ENCODE measurements at regions not wholly inside any gene's neighbourhood (a gene's known extent, or its start where the extent isn't known, plus 50 kb on each side); places are given as distances from the start of the nearest gene placed in this dataset.

DNA sequence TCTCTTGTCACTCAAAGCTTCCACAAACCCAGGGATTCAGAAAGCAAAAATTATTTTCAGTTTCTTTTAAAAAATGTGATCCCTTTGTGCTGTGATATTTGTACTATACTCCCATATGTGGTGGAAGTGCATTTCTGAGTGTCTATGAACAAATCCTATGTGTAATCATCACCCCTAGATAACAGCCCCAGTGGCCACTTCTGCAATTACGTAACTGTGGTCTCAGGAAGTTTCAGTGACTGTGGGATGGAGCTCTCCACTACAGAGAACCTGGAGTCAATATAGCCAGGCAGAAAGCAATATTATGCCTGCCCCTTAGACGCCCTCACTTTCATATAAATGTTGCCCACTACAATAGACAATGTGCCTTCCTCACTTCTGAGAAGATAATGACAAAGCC, 1101.7 kb upstream of the GHITM start:
- FAIRE-seq = no peak

GRCh38 chr10:83038631-83039030, 1100.7 kb upstream of the GHITM start:
- no peak overlapping the region for H3K9ac ChIP-seq (ENCODE audit: low read length in 3 of 3)
- H3K4me1 ChIP-seq (ENCODE audit: control insufficient read depth in 2 of 3, insufficient read depth in 2 of 3, low read depth in 1 of 3, low read length in 3 of 3) = no peaks in the 10 kb centered on the region
- no peaks in the 10 kb centered on the region for H3K9me3 ChIP-seq (ENCODE audit: control insufficient read depth in 2 of 3, insufficient read depth in 1 of 3, low read length in 3 of 3)
- H3K36me3 ChIP-seq (ENCODE audit: control insufficient read depth in 2 of 3, insufficient read depth in 3 of 3, low read length in 3 of 3) = no peaks in the 10 kb centered on the region
- TF ChIP-seq CTCF (IDR thresholded peaks at IDR 0.05; ENCODE audit: borderline replicate concordance, extremely low read depth, insufficient read depth) = no peak
- DNase-seq (no peak), FAIRE-seq (no peak)
- no peak overlapping the region for H3K27ac ChIP-seq (ENCODE audit: low read depth in 2 of 2, low read length in 2 of 2)
- no peak overlapping the region for H3K4me3 ChIP-seq (ENCODE audit: low read length in 3 of 3)
- intact Hi-C loops (cut with DNase I) = no loop called here
- no peaks in the 10 kb centered on the region for H3K27me3 ChIP-seq (ENCODE audit: control insufficient read depth, insufficient read depth, low read length)

More for the DNA sequence above, 1101.7 kb upstream of the GHITM start:
- intact Hi-C loops (cut with DNase I) = no loop called here
- Histone ChIP-seq H3K9ac (ENCODE audit: low read length in 3 of 3) (no peak overlapping the region), H3K27ac (ENCODE audit: low read depth in 2 of 2, low read length in 2 of 2) (no peak overlapping the region), H3K4me3 (ENCODE audit: low read length in 3 of 3) (no peak overlapping the region), H3K36me3 (ENCODE audit: control insufficient read depth in 2 of 3, insufficient read depth in 3 of 3, low read length in 3 of 3) (no peaks in the 10 kb centered on the region), H3K9me3 (ENCODE audit: control insufficient read depth in 2 of 3, insufficient read depth in 1 of 3, low read length in 3 of 3) (no peaks in the 10 kb centered on the region), H3K4me1 (ENCODE audit: control insufficient read depth in 2 of 3, insufficient read depth in 2 of 3, low read depth in 1 of 3, low read length in 3 of 3) (no peaks in the 10 kb centered on the region), H3K27me3 (ENCODE audit: control insufficient read depth, insufficient read depth, low read length) (no peaks in the 10 kb centered on the region)
- no peak for TF ChIP-seq CTCF (IDR thresholded peaks at IDR 0.05; ENCODE audit: borderline replicate concordance, extremely low read depth, insufficient read depth)
- no peak for DNase-seq

- Histone ChIP-seq H3K27ac (ENCODE audit: low read depth in 2 of 2, low read length in 2 of 2) (no peak overlapping the region), H3K4me1 (ENCODE audit: control insufficient read depth in 2 of 3, insufficient read depth in 2 of 3, low read depth in 1 of 3, low read length in 3 of 3) (no peaks in the 10 kb centered on the region), H3K27me3 (ENCODE audit: control insufficient read depth, insufficient read depth, low read length) (no peaks in the 10 kb centered on the region), H3K36me3 (ENCODE audit: control insufficient read depth in 2 of 3, insufficient read depth in 3 of 3, low read length in 3 of 3) (no peaks in the 10 kb centered on the region), H3K9me3 (ENCODE audit: control insufficient read depth in 2 of 3, insufficient read depth in 1 of 3, low read length in 3 of 3) (no peaks in the 10 kb centered on the region), H3K4me3 (ENCODE audit: low read length in 3 of 3) (no peak overlapping the region), H3K9ac (ENCODE audit: low read length in 3 of 3) (no peak overlapping the region)
- DNase-seq (no peak), FAIRE-seq (no peak)
- intact Hi-C loops (cut with DNase I) = no loop called here
- no peak for TF ChIP-seq CTCF (IDR thresholded peaks at IDR 0.05; ENCODE audit: borderline replicate concordance, extremely low read depth, insufficient read depth)
Measured at GRCh38 chr10:83045731-83046130, 1093.6 kb upstream of the GHITM start.

- Histone ChIP-seq H3K9ac (ENCODE audit: low read length in 3 of 3) (no peak overlapping the region), H3K9me3 (ENCODE audit: control insufficient read depth in 2 of 3, insufficient read depth in 1 of 3, low read length in 3 of 3) (no peaks in the 10 kb centered on the region), H3K4me1 (ENCODE audit: control insufficient read depth in 2 of 3, insufficient read depth in 2 of 3, low read depth in 1 of 3, low read length in 3 of 3) (no peaks in the 10 kb centered on the region), H3K27me3 (ENCODE audit: control insufficient read depth, insufficient read depth, low read length) (no peaks in the 10 kb centered on the region), H3K27ac (ENCODE audit: low read depth in 2 of 2, low read length in 2 of 2) (no peak overlapping the region), H3K36me3 (ENCODE audit: control insufficient read depth in 2 of 3, insufficient read depth in 3 of 3, low read length in 3 of 3) (no peaks in the 10 kb centered on the region), H3K4me3 (ENCODE audit: low read length in 3 of 3) (no peak overlapping the region)
- intact Hi-C loops (cut with DNase I) = no loop called here
- TF ChIP-seq CTCF (IDR thresholded peaks at IDR 0.05; ENCODE audit: borderline replicate concordance, extremely low read depth, insufficient read depth) = no peak
- FAIRE-seq (no peak), DNase-seq (no peak)
Measured at GRCh38 chr10:83050815-83051214, 1088.5 kb upstream of the GHITM start.
